Astrocyte of the cerebellum (primary cell): ENCODE measurements at regions not wholly inside any gene's neighbourhood (a gene's known extent, or its start where the extent isn't known, plus 50 kb on each side); places are given as distances from the start of the nearest gene placed in this dataset.

ENCODE experiments used
- DNase-seq: peaks from one replicate; pipeline ENCODE4 v3.0.0-alpha.2; 2011; ENCODE audit warnings: low read depth
- H3K4me3 ChIP-seq: 2 replicates; pipeline ENCODE4 v1.5.1; 2011; ENCODE audit warnings: mild to moderate bottlenecking, low read depth, low read length, moderate library complexity
- in situ Hi-C: cut with HindIII; loops from 2 replicates; pipeline ENCODE4 v1.10.0; 2017; ENCODE audit warnings: low sequenced_read_pairs
- TF ChIP-seq, protein P1 (sequence below): IDR thresholded peaks from 2 replicates; pipeline ENCODE4 v1.5.1; 2012; ENCODE audit warnings: low read length, low read depth, moderate library complexity, mild to moderate bottlenecking; ENCODE audit errors: missing control alignments

DNA sequence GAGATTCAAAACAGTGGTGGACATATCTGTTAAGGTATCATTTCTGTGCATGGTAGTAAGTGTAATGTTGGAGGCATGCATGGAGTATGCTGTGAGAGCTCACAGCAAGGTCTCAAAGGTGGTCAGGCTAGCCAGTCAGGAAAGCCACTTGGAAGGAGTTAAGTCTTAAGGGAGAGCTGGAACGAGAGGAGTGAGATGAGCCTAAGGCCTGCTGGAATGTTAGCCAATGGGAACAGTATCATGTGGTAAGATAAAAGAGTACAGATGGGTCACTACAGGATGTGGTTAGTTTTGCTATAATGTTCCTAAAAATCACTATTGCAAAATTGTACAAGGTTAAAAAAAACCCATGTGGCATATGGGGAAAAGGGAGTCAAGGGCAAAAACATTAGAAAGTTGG, 311.7 kb upstream of the E2F7 start:
- no peak for DNase-seq

DNA sequence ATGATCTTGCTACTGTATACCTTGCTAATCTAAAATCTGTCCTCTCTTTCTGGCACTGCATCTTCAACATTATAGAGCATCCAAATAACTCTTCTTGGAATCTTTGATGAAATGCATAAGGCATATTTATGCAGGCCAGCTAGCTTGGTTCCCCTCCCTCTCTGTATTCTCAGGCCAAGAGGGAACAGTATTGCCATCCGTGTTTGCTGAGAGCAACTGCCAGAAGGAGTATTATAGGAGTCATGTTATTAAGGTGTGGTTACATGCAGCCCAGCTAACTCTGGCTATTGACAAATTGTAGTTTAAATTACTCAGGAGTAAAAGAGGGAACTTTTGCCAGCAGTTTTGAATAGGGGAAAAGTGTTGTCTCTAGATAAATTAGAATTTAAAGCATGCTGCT, 309.3 kb upstream of the E2F7 start:
- DNase-seq: no peak
- H3K4me3 ChIP-seq: no peak overlapping the region
- in situ Hi-C loops: no loop called here

More for the DNA sequence above, 311.7 kb upstream of the E2F7 start:
- no peak overlapping the region for H3K4me3 ChIP-seq
- TF ChIP-seq, protein P1, sequence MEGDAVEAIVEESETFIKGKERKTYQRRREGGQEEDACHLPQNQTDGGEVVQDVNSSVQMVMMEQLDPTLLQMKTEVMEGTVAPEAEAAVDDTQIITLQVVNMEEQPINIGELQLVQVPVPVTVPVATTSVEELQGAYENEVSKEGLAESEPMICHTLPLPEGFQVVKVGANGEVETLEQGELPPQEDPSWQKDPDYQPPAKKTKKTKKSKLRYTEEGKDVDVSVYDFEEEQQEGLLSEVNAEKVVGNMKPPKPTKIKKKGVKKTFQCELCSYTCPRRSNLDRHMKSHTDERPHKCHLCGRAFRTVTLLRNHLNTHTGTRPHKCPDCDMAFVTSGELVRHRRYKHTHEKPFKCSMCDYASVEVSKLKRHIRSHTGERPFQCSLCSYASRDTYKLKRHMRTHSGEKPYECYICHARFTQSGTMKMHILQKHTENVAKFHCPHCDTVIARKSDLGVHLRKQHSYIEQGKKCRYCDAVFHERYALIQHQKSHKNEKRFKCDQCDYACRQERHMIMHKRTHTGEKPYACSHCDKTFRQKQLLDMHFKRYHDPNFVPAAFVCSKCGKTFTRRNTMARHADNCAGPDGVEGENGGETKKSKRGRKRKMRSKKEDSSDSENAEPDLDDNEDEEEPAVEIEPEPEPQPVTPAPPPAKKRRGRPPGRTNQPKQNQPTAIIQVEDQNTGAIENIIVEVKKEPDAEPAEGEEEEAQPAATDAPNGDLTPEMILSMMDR: no peak
- in situ Hi-C loops: no loop called here

DNA sequence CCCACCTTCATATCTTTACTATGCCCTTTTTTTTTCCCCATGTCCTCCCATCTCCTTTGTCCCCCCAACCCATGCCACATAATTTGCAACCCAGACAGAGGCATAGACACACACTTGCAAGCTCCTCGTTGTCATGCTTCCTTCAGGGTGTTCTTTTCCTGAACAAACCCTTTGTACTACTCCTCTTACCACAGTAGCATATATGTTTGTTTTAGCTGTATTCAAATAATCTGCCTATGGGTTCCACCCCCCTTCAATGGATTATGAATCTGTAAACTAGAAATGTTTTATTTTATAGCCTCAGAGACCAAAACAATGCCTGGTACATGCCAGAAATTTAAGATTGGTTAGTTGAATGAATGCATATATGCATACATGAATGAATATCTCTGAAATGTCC, 307.1 kb upstream of the E2F7 start:
- TF ChIP-seq, protein P1: no peak
- DNase-seq: no peak
- in situ Hi-C loops: no loop called here
- H3K4me3 ChIP-seq: no peak overlapping the region

More for the DNA sequence above, 309.3 kb upstream of the E2F7 start:
- TF ChIP-seq, protein P1: no peak

DNA sequence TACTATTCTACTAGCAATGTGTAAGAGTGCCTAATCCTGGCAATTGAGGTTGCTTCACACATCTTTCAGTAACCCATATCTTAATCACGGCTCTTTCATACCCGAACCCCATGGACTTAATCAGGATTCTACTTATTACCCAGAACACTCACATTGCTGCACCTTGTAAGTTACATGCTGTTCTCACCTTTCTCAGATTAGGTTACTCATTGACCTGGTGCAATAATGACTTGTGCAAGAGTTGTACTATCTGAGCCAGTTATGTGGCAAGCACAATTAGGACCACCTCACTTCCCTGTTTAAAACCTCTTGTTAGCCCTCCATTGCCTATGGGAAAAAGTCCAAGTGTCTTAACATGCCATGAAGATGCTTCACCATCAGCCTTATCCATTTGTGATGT, 306.7 kb upstream of the E2F7 start:
- no peak overlapping the region for H3K4me3 ChIP-seq
- TF ChIP-seq, protein P1: no peak
- DNase-seq: no peak
- in situ Hi-C loops: no loop called here

DNA sequence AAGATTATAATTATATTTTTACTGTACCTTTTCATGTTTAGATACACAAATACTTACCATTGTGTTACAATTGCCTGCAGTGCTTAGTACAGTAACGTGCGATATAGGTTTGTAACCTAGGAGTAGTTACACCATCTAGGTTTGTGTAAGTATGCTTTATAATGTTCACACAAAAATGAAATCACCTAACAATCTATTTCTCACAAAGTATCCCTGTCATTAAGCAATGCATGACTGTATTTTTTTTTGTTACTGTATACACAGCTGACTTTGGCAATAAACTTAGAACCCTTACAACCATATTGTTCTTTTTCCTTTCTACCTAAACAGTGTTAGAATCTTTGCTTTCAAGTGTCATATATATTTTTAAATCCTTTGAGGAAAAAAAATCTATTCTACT, 303.0 kb upstream of the E2F7 start:
- H3K4me3 ChIP-seq: no peak overlapping the region
- no peak for DNase-seq
- in situ Hi-C loops: no loop called here
- TF ChIP-seq, protein P1: no peak

DNA sequence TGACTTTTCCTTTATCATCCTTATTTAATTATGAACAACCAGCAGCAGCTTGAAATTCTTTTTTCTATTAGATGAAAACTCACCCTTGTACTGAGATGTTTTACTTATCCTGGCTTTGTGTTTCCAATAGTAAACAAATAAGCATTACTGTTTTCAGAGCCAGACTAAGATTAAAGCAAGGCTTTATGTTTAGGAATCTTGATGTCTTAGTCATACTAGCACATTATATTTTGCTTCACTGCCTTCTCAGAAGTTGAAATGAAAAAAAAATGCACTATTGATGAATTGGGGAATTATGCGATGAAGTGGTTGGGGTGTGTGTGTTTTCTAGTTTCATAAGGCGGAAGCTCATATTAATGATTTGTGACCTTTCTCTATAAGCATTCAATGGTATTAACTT, 301.2 kb upstream of the E2F7 start:
- no peak for DNase-seq
- TF ChIP-seq, protein P1: no peak
- in situ Hi-C loops: no loop called here
- H3K4me3 ChIP-seq: no peak overlapping the region

DNA sequence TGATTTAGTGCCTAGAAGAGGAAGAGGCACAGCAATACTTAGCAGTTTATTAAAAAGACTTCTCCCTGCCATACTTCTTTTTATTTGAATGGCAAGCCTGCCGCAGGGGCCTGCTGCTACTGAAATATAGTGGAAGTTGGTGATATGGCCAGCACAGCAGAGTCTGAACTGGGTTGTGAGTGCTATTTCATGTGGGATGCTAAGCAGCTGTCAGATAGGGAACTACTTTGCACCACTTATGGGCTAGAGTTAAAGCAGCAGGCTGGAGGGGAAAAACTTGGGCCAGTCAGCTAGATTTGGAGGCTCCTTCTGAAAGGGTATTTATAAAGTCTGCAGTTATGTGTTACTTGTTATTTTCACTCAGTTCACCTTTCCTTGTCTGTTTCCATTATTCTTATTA, 299.0 kb upstream of the E2F7 start:
- no peak for DNase-seq
- TF ChIP-seq, protein P1: no peak
- in situ Hi-C loops: no loop called here
- no peak overlapping the region for H3K4me3 ChIP-seq
